MM.1S (cell line): ENCODE measurements at regions not wholly inside any gene's neighbourhood (a gene's known extent, or its start where the extent isn't known, plus 50 kb on each side); places are given as distances from the start of the nearest gene placed in this dataset.

ENCODE experiments used
- EZH2 ChIP-seq: fragments of 300-600 bp; sonication (generic); optimal IDR thresholded peaks from 2 replicates; pipeline ENCODE3; 2017; ENCODE audit warnings: low read depth, mild to moderate bottlenecking, antibody characterized with exemption, low read length, mixed read lengths
- TF ChIP-seq, protein P1 (sequence below): fragments of 300-600 bp; sonication (generic); IDR thresholded peaks from 2 replicates; pipeline ENCODE4 v1.5.1; 2016; ENCODE audit warnings: antibody characterized with exemption, low read length, mixed read lengths

DNA sequence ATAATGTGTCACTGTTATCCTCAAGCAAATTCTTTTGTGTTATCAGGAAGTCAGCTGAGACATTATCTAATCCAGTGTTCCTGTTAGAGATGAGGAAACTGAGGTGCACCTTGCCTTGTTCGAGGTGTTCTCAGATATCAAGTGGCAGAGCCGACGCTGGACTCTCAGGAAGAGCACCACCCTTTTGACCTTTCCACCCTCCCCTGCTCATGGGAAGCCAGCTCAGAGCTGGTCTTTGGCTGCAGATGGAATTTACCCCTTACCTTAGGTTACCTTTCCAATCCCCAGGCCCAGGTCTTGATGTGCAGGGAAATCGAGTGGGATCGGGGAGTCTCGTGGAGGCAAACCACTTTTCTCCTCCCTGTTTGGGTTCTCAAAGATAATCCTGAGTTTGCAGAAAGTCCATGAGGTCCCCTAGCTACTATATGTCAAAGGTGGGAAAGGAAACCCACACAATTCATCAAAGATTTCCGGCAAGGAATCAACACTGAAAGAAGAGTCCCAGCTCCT lies 62.9 kb upstream of the PIM1 start:
- TF ChIP-seq, protein P1, sequence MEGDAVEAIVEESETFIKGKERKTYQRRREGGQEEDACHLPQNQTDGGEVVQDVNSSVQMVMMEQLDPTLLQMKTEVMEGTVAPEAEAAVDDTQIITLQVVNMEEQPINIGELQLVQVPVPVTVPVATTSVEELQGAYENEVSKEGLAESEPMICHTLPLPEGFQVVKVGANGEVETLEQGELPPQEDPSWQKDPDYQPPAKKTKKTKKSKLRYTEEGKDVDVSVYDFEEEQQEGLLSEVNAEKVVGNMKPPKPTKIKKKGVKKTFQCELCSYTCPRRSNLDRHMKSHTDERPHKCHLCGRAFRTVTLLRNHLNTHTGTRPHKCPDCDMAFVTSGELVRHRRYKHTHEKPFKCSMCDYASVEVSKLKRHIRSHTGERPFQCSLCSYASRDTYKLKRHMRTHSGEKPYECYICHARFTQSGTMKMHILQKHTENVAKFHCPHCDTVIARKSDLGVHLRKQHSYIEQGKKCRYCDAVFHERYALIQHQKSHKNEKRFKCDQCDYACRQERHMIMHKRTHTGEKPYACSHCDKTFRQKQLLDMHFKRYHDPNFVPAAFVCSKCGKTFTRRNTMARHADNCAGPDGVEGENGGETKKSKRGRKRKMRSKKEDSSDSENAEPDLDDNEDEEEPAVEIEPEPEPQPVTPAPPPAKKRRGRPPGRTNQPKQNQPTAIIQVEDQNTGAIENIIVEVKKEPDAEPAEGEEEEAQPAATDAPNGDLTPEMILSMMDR = no peak
- no peak for TF ChIP-seq EZH2
